Inferior parietal cortex (tissue), 1 donor: ENCODE measurements at regions not wholly inside any gene's neighbourhood (a gene's known extent, or its start where the extent isn't known, plus 50 kb on each side); places are given as distances from the start of the nearest gene placed in this dataset.

Source experiments
- DNase-seq: peaks from one replicate; pipeline ENCODE4 v3.0.0-alpha.2; 2016; ENCODE audit errors: extremely low spot score

- DNase-seq, result no peak
Observed at GRCh38 chr4:10204401-10205058, 87.9 kb upstream of the WDR1 start.

- DNase-seq, result no peak
Observed at GRCh38 chr4:10203851-10204250, 87.3 kb upstream of the WDR1 start.

GRCh38 chr4:10201381-10202223 lies 85.0 kb upstream of the WDR1 start:
- DNase-seq, result no peak

GRCh38 chr4:10200869-10201268 lies 84.3 kb upstream of the WDR1 start:
- no peak for DNase-seq

- DNase-seq, result no peak
Observed at GRCh38 chr4:10198365-10198764, 81.8 kb upstream of the WDR1 start.

- DNase-seq, result no peak
Observed at GRCh38 chr4:10197952-10198351, 81.4 kb upstream of the WDR1 start.

- no peak for DNase-seq
Observed at GRCh38 chr4:10196191-10196590, 79.6 kb upstream of the WDR1 start.

- no peak for DNase-seq
Observed at GRCh38 chr4:10192331-10192730, 75.7 kb upstream of the WDR1 start.

GRCh38 chr4:10188400-10189004 lies 71.9 kb upstream of the WDR1 start:
- no peak for DNase-seq

GRCh38 chr4:10186228-10187214 lies 69.9 kb upstream of the WDR1 start:
- no peak for DNase-seq

GRCh38 chr4:10185518-10186227 lies 69.1 kb upstream of the WDR1 start:
- no peak for DNase-seq

GRCh38 chr4:10184501-10184938 lies 67.9 kb upstream of the WDR1 start:
- DNase-seq, result no peak

- no peak for DNase-seq
Observed at GRCh38 chr4:10184041-10184440, 67.4 kb upstream of the WDR1 start.

GRCh38 chr4:10183462-10183861 lies 66.9 kb upstream of the WDR1 start:
- no peak for DNase-seq

GRCh38 chr4:10182446-10183424 lies 66.1 kb upstream of the WDR1 start:
- no peak for DNase-seq

- no peak for DNase-seq
Observed at GRCh38 chr4:10181745-10182445, 65.3 kb upstream of the WDR1 start.

GRCh38 chr4:10180927-10181744 lies 64.5 kb upstream of the WDR1 start:
- DNase-seq, result no peak

GRCh38 chr4:10180603-10180926 lies 64.0 kb upstream of the WDR1 start:
- no peak for DNase-seq
